ENCODE measurements at regions not wholly inside any gene's neighbourhood (a gene's known extent, or its start where the extent isn't known, plus 50 kb on each side); places are given as distances from the start of the nearest gene placed in this dataset.
"Not testable (repeated sequence)": the region's sequence is repeated elsewhere in the genome, so short reads cannot be mapped to it uniquely, and the experiment has no call there.

GRCh38 chr9:85792057-85792456 lies 50.3 kb upstream of the AGTPBP1 start:
- DNase-seq, result not testable (repeated sequence)

GRCh38 chr9:85802978-85803695 lies 61.4 kb upstream of the AGTPBP1 start:
- not testable (repeated sequence) for DNase-seq

- DNase-seq, result not testable (repeated sequence)
These were observed 63.0 kb upstream of the AGTPBP1 start for GRCh38 chr9:85804847-85805133.

GRCh38 chr9:85805134-85806005 lies 63.6 kb upstream of the AGTPBP1 start:
- DNase-seq, result peak; percentile 56 to 77

- DNase-seq, result not testable (repeated sequence)
These were observed 66.6 kb upstream of the AGTPBP1 start for GRCh38 chr9:85808329-85808728.

GRCh38 chr9:85813388-85813787 lies 71.6 kb upstream of the AGTPBP1 start:
- not testable (repeated sequence) for DNase-seq

- DNase-seq, result not testable (repeated sequence)
These were observed 73.0 kb upstream of the AGTPBP1 start for GRCh38 chr9:85814800-85815199.

GRCh38 chr9:85818971-85819370 lies 77.2 kb upstream of the AGTPBP1 start:
- DNase-seq, result peak in 1 of 2 donors; percentile 26

- DNase-seq, result not testable (repeated sequence)
These were observed 78.8 kb upstream of the AGTPBP1 start for GRCh38 chr9:85820598-85820997.

GRCh38 chr9:85824949-85825348 lies 83.2 kb upstream of the AGTPBP1 start:
- DNase-seq, result not testable (repeated sequence)

- not testable (repeated sequence) for DNase-seq
These were observed 92.8 kb upstream of the AGTPBP1 start for GRCh38 chr9:85834591-85834990.

GRCh38 chr9:85843949-85844348 lies 97.0 kb upstream of the NAA35 start:
- DNase-seq, result not testable (repeated sequence)

GRCh38 chr9:85847782-85848181 lies 93.2 kb upstream of the NAA35 start:
- DNase-seq, result not testable (repeated sequence)

- DNase-seq, result no peak
These were observed 82.7 kb upstream of the NAA35 start for GRCh38 chr9:85858056-85858750.

GRCh38 chr9:85859765-85860164 lies 81.2 kb upstream of the NAA35 start:
- DNase-seq, result no peak

- not testable (repeated sequence) for DNase-seq
These were observed 79.1 kb upstream of the NAA35 start for GRCh38 chr9:85861882-85862281.

GRCh38 chr9:85863875-85864274 lies 77.1 kb upstream of the NAA35 start:
- no peak for DNase-seq

- no peak for DNase-seq
These were observed 69.9 kb upstream of the NAA35 start for GRCh38 chr9:85871008-85871407.

GRCh38 chr9:85871683-85872082 lies 69.3 kb upstream of the NAA35 start:
- DNase-seq, result not testable (repeated sequence)

- no peak for DNase-seq
These were observed 68.5 kb upstream of the NAA35 start for GRCh38 chr9:85872463-85872862.

GRCh38 chr9:85876628-85877027 lies 64.3 kb upstream of the NAA35 start:
- no peak for DNase-seq

- DNase-seq, result not testable (repeated sequence)
These were observed 61.9 kb upstream of the NAA35 start for GRCh38 chr9:85878872-85879597.

GRCh38 chr9:85880507-85880906 lies 60.4 kb upstream of the NAA35 start:
- DNase-seq, result not testable (repeated sequence)

Measured in bone marrow (tissue), 2 donors.